Aorta (tissue), 5 donors: ENCODE measurements at regions not wholly inside any gene's neighbourhood (a gene's known extent, or its start where the extent isn't known, plus 50 kb on each side); places are given as distances from the start of the nearest gene placed in this dataset.

Source experiments
- ATAC-seq: fragments of 200-7000 bp; cut with Tn5 transposase; one replicate; pipeline ENCODE4 v1.9.1; 2022; ENCODE audit warnings: moderate library complexity; ENCODE audit not compliant: low FRiP score
- DNase-seq, 2 donors: peaks; one replicate each; pipeline ENCODE4 v3.0.0-alpha.2; 2020
- H3K27ac ChIP-seq, 2 donors: one replicate each; pipeline ENCODE4 v1.5.1; 2013; ENCODE audit warnings: low read length in 2 of 2, mild to moderate bottlenecking in 2 of 2, moderate library complexity in 2 of 2, control low read depth in 1 of 2, inconsistent platforms in 1 of 2, low read depth in 1 of 2
- H3K27me3 ChIP-seq, 2 donors: one replicate each; pipeline ENCODE4 v1.6.1; 2013; ENCODE audit warnings: control low read depth in 1 of 2, low read length in 1 of 2, mild to moderate bottlenecking in 1 of 2, moderate library complexity in 1 of 2; ENCODE audit not compliant: insufficient read depth in 2 of 2, control insufficient read depth in 1 of 2
- H3K36me3 ChIP-seq, 2 donors: one replicate each; pipeline ENCODE4 v1.6.1; 2013; ENCODE audit warnings: control low read depth in 1 of 2, low read length in 1 of 2, mild to moderate bottlenecking in 1 of 2; ENCODE audit not compliant: insufficient read depth in 2 of 2, control insufficient read depth in 1 of 2
- H3K4me1 ChIP-seq, 2 donors: one replicate each; pipeline ENCODE4 v1.6.1; 2013; ENCODE audit warnings: low read length in 2 of 2, control low read depth in 1 of 2, mild to moderate bottlenecking in 1 of 2, moderate library complexity in 1 of 2; ENCODE audit not compliant: insufficient read depth in 2 of 2, control insufficient read depth in 1 of 2
- H3K4me3 ChIP-seq, 2 donors: one replicate each; pipeline ENCODE4 v1.5.1; 2013; ENCODE audit warnings: low read length in 2 of 2, control low read depth in 1 of 2, mild to moderate bottlenecking in 1 of 2
- H3K9me3 ChIP-seq: one replicate; pipeline ENCODE4 v1.6.1; 2013; ENCODE audit warnings: mild to moderate bottlenecking, low read length; ENCODE audit not compliant: control insufficient read depth
- WGBS, 2 donors: extraction: QIAGEN DNeasy Blood & Tissue Kit; methylation state at CpG; one replicate each; pipeline ENCODE4 v1.1.7; 2013; 5-methylcytosine and 5-hydroxymethylcytosine counted together
- intact Hi-C, 2 donors: fragments of 100-400 bp; cut with DNase I; formaldehyde crosslinking; loops; one replicate each; pipeline versions ENCODE4 v1.14.2 to v1.15.0; 2022
- donor health status: healthy with polysubstance abuse.
- donor health status: Bipolar disorder and iron deficiency.
- donor health status: DM: no; HTN: no; CAD: no.
- donor health status: DM: no; HTN: no; CAD: no.
- donor health status: DM: yes; HTN: yes; CAD: no.

DNA sequence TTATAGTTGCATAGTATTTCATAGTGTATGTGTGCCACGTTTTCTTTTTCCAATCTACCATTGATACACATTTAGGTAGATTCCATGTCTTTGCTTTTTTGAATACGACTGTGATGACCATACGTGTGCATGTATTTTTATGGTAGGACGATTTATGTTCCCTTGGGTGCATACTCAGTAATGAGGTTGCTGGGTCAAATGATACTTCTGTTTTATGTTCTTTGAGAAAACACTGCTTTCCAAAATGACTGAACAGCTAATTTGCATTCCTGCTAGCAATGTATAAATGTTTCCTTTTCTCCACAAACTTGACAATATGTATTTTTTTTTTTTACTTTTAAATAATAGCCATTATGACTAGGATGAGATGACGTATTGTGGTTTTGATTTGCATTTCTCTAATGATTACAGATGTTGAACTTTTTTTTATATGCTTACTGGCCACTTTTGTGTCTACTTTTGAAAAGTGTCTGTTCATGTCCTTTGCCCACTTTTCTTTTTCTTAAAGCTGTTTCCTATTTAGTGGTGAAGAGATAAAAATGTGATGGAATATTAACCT lies 969.5 kb upstream of the NDST4 start:
- no peak for DNase-seq
- Histone ChIP-seq H3K36me3 (no peaks in the 10 kb centered on the region), H3K9me3 (no peaks in the 10 kb centered on the region), H3K27ac (no peak overlapping the region), H3K4me3 (no peak overlapping the region), H3K27me3 (no peaks in the 10 kb centered on the region), H3K4me1 (no peaks in the 10 kb centered on the region)
- ATAC-seq, result no peak
- intact Hi-C loops, result no loop called here
- WGBS, 2 donors, result 78% methylated on average over 5 of the region's 5 CpGs

DNA sequence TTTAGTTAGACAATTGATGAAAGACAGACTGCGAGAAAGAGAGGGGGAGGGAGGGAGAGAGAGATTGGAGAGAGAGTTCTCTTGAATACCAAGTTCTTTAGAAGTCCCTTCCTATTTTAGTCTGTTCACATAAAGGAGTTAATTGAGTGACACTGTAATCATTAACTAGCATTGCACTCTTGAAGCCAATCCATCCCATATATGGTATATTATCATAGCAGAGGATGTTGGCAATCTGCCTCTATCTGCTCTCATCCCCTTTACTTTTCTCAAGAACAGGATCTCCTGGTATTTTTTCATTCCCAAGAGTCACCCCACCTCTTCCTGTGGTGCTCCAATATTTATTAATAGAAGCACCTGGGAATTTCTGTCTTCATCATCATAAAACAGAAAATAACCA lies 959.6 kb upstream of the NDST4 start:
- Histone ChIP-seq H3K4me1 (no peaks in the 10 kb centered on the region), H3K9me3 (peaks cover 1% of the 10 kb centered on the region), H3K27ac (no peak overlapping the region), H3K36me3 (no peaks in the 10 kb centered on the region), H3K4me3 (no peak overlapping the region), H3K27me3 (no peaks in the 10 kb centered on the region)
- DNase-seq, result no peak
- ATAC-seq, result no peak
- intact Hi-C loops, result no loop called here
- 82 to 100% methylated on average over 1 of the region's 1 CpG for WGBS, 2 donors

DNA sequence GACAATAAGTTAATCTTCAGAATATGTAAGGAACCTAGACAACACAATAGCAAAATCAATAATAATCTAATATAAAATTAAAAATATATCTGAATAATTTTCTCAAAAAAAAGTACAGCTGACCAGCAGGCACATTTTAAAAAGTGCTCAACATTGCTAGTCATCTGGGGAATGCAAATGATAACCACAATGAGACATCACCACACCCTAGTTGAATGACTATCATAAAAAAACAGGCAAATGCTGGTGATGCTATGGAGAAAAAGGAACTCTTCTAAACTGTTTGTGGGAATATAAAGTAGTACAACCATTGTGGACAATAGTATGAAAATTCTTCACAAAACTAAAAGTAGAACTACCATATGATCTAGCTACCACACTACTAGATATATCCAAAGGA lies 956.9 kb upstream of the NDST4 start:
- Histone ChIP-seq H3K27ac (no peak overlapping the region), H3K4me3 (no peak overlapping the region), H3K27me3 (no peaks in the 10 kb centered on the region), H3K4me1 (no peaks in the 10 kb centered on the region), H3K36me3 (no peaks in the 10 kb centered on the region), H3K9me3 (peaks cover 1% of the 10 kb centered on the region)
- no peak for DNase-seq
- intact Hi-C loops, result no loop called here
- no peak for ATAC-seq

DNA sequence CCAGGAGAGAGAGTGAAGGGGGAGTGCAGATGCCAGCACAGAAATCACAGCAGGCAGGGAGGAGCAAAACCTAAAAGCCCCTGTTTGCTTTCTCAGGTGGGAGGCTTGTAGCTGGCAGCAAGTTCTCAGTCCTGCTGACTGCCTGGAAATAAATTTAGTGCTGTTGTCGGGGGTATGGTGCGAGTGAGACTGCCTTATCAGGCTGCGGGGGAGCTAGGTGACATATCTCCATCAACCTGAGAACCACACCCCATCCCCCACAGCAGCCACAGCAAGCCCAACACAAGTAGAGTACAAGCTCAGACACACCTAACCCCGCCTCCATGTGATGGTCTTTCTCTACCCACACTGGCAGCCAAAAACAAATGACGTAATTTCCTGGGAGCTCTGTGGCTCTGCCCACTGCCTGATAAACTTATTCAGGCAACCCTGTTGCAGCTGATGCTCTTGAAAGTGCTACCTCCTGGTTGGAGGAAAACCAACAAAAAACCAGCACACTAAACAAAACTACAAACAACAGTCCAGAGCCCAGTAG lies 953.4 kb upstream of the NDST4 start:
- Histone ChIP-seq H3K4me1 (no peaks in the 10 kb centered on the region), H3K9me3 (peaks cover 1% of the 10 kb centered on the region), H3K4me3 (no peak overlapping the region), H3K36me3 (no peaks in the 10 kb centered on the region), H3K27ac (no peak overlapping the region), H3K27me3 (no peaks in the 10 kb centered on the region)
- 68 to 79% methylated on average over 5 of the region's 5 CpGs for WGBS, 2 donors
- DNase-seq (no peak), ATAC-seq (no peak)
- intact Hi-C loops, result no loop called here

DNA sequence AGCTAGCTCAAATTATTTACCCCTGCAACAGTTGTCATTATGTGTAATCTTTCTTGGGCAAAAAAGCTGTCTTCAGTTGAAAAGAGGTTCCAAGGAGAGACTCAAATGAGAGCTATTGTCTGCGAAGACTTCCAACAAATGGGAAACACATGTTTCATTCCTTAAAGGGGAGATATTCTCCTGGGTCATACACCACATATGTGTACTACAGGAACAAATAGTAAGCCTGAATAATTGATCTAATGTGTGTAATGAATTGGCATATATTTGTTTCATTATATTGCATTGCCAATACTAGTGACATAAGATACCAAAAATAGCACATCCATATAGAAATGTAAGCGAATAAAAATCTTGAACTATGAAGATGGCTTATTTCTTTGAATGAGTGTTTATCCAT lies 950.9 kb upstream of the NDST4 start:
- no peaks in the 10 kb centered on the region for H3K36me3 ChIP-seq
- no peaks in the 10 kb centered on the region for H3K27me3 ChIP-seq
- WGBS, 2 donors, result 79 to 83% methylated on average over 2 of the region's 2 CpGs
- H3K4me1 ChIP-seq, result no peaks in the 10 kb centered on the region
- ATAC-seq (no peak), DNase-seq (no peak)
- intact Hi-C loops, result no loop called here
- peaks cover 1% of the 10 kb centered on the region for H3K9me3 ChIP-seq
- no peak overlapping the region for H3K27ac ChIP-seq
- no peak overlapping the region for H3K4me3 ChIP-seq

DNA sequence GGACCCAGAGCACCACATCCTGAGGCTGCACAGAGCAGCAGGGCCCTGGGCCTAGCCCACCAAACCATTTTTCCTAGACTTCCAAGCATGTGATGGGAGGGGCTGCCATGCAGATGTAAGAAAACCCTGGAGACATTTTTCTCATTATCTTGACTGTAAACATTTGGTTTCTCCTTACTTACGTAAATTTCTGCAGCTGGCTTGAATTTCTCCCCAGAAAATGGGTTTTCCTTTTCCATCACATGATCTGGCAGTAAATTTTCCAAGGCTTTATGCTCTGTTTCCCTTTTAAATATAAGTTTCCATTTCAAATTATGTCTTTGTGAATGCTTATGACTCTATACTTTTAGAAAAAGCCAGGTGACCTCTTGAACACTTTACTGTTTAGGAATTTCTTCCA lies 945.9 kb upstream of the NDST4 start:
- Histone ChIP-seq H3K36me3 (no peaks in the 10 kb centered on the region), H3K4me3 (no peak overlapping the region), H3K4me1 (no peaks in the 10 kb centered on the region), H3K27me3 (no peaks in the 10 kb centered on the region), H3K9me3 (no peaks in the 10 kb centered on the region), H3K27ac (no peak overlapping the region)
- intact Hi-C loops, result no loop called here
- WGBS, 2 donors, result 27 to 57% methylated on average over 1 of the region's 1 CpG
- DNase-seq, result no peak
- ATAC-seq, result no peak

DNA sequence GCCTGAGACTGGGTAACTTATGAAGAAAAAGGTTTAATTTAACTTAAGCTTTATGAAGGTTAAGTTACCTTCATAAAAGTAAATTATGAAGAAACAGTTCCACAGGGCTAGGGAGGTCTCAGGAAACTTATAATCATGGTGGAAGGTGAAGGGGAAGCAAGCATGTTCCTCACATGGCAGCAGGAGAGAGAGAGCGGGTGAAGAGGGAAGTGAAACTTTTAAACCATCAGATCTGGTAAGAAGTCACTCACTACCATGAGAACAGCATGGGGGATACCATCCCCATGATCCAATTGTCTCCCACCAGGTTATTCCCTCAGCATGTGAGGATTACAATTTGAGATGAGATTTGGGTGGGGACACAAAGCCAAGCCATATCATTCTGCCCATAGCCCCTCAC lies 944.7 kb upstream of the NDST4 start:
- no peaks in the 10 kb centered on the region for H3K4me1 ChIP-seq
- no peak overlapping the region for H3K27ac ChIP-seq
- no peak overlapping the region for H3K4me3 ChIP-seq
- intact Hi-C loops, result no loop called here
- no peaks in the 10 kb centered on the region for H3K27me3 ChIP-seq
- H3K9me3 ChIP-seq, result no peaks in the 10 kb centered on the region
- WGBS, 2 donors, result 86 to 94% methylated on average over 1 of the region's 1 CpG
- ATAC-seq (no peak), DNase-seq (no peak)
- H3K36me3 ChIP-seq, result no peaks in the 10 kb centered on the region

DNA sequence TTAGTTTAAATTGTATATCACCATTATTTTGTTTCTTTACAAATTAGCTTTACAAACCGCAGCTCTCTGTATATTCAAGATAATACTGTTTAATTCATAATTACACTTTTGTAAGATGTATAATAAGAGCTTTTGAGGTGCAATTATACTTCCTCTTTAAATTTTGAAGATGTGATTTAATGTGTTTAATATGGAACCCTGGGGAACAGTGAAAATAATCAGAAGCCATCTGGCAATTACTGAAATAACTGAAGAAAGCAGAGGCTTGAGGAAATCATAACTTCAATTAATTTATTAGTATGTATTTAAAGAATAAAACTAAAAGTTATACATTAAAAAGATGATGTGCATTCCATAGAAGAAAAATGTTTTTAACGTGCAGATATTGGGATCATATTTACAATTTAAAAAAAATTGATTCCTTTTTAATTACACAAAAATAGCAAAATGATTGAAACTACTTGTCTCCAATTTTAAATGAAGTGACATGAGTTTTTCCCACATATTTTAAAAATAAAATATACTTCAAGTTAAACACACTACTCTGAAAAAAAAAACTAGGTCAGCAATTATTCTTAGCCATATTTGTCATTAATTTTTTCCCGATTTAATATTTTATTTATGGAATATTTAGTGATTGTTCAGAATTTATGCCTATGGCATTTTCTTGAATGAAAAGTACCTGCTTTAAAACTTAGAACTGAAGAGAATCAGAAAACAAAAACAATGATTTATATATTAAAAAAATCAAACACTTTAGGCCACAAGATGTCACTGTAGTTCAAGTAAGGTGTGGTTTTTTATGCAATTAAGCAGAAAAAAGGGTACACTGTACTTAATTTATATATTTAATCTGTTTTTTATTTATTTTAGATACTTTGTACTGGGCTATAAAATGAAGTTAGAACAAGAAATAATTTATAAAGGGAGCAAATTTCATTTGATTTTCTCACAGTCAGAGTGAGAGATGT lies 942.7 kb upstream of the NDST4 start:
- Histone ChIP-seq H3K27me3 (no peaks in the 10 kb centered on the region), H3K4me3 (no peak overlapping the region), H3K9me3 (no peaks in the 10 kb centered on the region), H3K4me1 (no peaks in the 10 kb centered on the region), H3K36me3 (no peaks in the 10 kb centered on the region), H3K27ac (no peak overlapping the region)
- WGBS, 2 donors, result 53 to 54% methylated on average over 3 of the region's 3 CpGs
- intact Hi-C loops, result no loop called here
- DNase-seq (no peak), ATAC-seq (no peak)

DNA sequence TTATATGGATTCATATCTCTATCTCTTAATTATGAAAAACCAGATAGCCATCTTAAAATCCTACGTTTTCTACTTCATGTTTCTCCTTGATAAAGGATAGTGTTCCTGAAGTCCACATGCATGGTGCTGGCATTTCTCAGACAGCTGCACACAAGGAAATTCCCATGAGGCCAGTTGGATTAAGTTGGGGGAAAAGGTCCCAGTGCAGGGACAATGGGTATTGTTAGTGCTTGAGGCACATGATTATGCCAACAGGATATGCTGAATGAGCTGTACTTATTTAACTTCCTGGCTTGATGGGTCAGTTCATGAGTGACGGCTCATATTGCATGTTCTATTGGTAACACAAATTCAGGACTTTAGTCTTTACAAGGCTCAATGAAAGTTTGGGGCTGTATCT lies 913.9 kb upstream of the NDST4 start:
- DNase-seq (no peak), ATAC-seq (no peak)
- WGBS, 2 donors, result 51 to 65% methylated on average over 2 of the region's 2 CpGs

More for the DNA sequence above, 913.9 kb upstream of the NDST4 start:
- intact Hi-C loops, result no loop called here
- Histone ChIP-seq H3K4me3 (no peak overlapping the region), H3K27ac (no peak overlapping the region), H3K9me3 (peaks cover 1% of the 10 kb centered on the region), H3K27me3 (no peaks in the 10 kb centered on the region), H3K4me1 (no peaks in the 10 kb centered on the region), H3K36me3 (no peaks in the 10 kb centered on the region)
